Lung (tissue), 11 donors: ENCODE measurements at regions not wholly inside any gene's neighbourhood (a gene's known extent, or its start where the extent isn't known, plus 50 kb on each side); places are given as distances from the start of the nearest gene placed in this dataset.

Source experiments
- ATAC-seq: fragments of 200-7000 bp; cut with Tn5 transposase; one replicate; pipeline ENCODE4 v1.9.1; 2020; ENCODE audit warnings: moderate number of reproducible peaks; ENCODE audit not compliant: insufficient read depth, low FRiP score
- DNase-seq, 3 donors: peaks; one replicate each; pipeline ENCODE4 v3.0.0-alpha.2; 2013 to 2017
- H3K27ac ChIP-seq, 2 donors: one replicate each; pipeline ENCODE4 v1.5.1; 2013; ENCODE audit warnings: mild to moderate bottlenecking in 2 of 2, moderate library complexity in 2 of 2, control low read depth in 1 of 2, inconsistent platforms in 1 of 2, low read depth in 1 of 2, low read length in 1 of 2
- H3K27me3 ChIP-seq, 3 donors: one replicate each; pipeline ENCODE4 v1.5.1; 2013; ENCODE audit warnings: low read length in 2 of 3; ENCODE audit not compliant: control insufficient read depth in 3 of 3, insufficient read depth in 3 of 3
- H3K36me3 ChIP-seq, 4 donors: one replicate each; pipeline ENCODE4 v1.5.1; 2013; ENCODE audit warnings: low read length in 4 of 4, mild to moderate bottlenecking in 1 of 4, moderate library complexity in 1 of 4; ENCODE audit not compliant: control insufficient read depth in 4 of 4, insufficient read depth in 4 of 4
- H3K4me1 ChIP-seq, 5 donors: one replicate each; pipeline ENCODE4 v1.5.1; 2013; ENCODE audit warnings: low read length in 5 of 5, mild to moderate bottlenecking in 2 of 5, moderate library complexity in 1 of 5; ENCODE audit not compliant: control insufficient read depth in 5 of 5, insufficient read depth in 5 of 5
- H3K4me3 ChIP-seq: one replicate; pipeline ENCODE4 v1.5.1; 2013; ENCODE audit warnings: mild to moderate bottlenecking, control low read depth, moderate library complexity
- H3K9ac ChIP-seq, 2 donors: one replicate each; pipeline ENCODE4 v1.5.1; 2013; ENCODE audit warnings: low read length in 2 of 2, control low read depth in 1 of 2; ENCODE audit not compliant: insufficient read depth in 1 of 2
- H3K9me3 ChIP-seq, 4 donors: one replicate each; pipeline ENCODE4 v1.5.1; 2013; ENCODE audit warnings: low read length in 3 of 4, mild to moderate bottlenecking in 1 of 4, moderate library complexity in 1 of 4; ENCODE audit not compliant: control insufficient read depth in 4 of 4, insufficient read depth in 3 of 4
- WGBS, 2 donors: extraction: QIAGEN DNeasy Blood & Tissue Kit; methylation state at CpG; one replicate each; pipeline ENCODE4 v1.1.7; 2013; 5-methylcytosine and 5-hydroxymethylcytosine counted together
- TF ChIP-seq, protein P1 (sequence below): IDR thresholded peaks from 2 replicates; pipeline ENCODE4 v1.5.1; 2012; ENCODE audit warnings: mild to moderate bottlenecking; ENCODE audit errors: control extremely low read depth, extremely low read depth
- donor health status: control.
- donor health status: control.
- donor health status: Bipolar disorder and iron deficiency.
- donor health status: healthy.
- donor health status: DM: yes; HTN: yes; CAD: no.

DNA sequence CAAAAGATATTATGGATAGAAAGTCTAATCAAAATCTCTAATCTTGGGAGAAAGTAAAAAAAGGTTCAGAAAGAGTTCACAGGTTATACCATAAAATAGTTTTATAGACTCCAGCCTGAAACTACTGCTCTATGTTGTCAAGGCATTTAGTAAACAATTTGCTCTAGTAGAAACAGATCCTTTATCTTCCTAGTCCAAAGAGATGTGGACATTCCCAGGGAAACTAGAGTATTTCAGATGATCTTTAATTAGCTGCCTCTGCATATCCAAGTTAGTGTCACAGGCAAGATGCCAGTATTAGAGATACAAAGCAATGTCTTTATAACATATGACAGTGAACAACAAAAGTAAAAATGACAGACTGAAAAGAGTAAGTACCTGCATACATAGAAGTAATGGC is 708.6 kb downstream of the CCDC85A start:
- no peak overlapping the region for H3K9ac ChIP-seq
- TF ChIP-seq, protein P1, sequence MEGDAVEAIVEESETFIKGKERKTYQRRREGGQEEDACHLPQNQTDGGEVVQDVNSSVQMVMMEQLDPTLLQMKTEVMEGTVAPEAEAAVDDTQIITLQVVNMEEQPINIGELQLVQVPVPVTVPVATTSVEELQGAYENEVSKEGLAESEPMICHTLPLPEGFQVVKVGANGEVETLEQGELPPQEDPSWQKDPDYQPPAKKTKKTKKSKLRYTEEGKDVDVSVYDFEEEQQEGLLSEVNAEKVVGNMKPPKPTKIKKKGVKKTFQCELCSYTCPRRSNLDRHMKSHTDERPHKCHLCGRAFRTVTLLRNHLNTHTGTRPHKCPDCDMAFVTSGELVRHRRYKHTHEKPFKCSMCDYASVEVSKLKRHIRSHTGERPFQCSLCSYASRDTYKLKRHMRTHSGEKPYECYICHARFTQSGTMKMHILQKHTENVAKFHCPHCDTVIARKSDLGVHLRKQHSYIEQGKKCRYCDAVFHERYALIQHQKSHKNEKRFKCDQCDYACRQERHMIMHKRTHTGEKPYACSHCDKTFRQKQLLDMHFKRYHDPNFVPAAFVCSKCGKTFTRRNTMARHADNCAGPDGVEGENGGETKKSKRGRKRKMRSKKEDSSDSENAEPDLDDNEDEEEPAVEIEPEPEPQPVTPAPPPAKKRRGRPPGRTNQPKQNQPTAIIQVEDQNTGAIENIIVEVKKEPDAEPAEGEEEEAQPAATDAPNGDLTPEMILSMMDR = no peak
- H3K4me1 ChIP-seq = no peaks in the 10 kb centered on the region
- no peak overlapping the region for H3K27ac ChIP-seq
- no peak overlapping the region for H3K4me3 ChIP-seq
- no peaks in the 10 kb centered on the region for H3K9me3 ChIP-seq
- ATAC-seq (no peak), DNase-seq (peak in 2 of 3 donors; percentile 9 to 35)
- no peaks in the 10 kb centered on the region for H3K27me3 ChIP-seq
- H3K36me3 ChIP-seq = no peaks in the 10 kb centered on the region

DNA sequence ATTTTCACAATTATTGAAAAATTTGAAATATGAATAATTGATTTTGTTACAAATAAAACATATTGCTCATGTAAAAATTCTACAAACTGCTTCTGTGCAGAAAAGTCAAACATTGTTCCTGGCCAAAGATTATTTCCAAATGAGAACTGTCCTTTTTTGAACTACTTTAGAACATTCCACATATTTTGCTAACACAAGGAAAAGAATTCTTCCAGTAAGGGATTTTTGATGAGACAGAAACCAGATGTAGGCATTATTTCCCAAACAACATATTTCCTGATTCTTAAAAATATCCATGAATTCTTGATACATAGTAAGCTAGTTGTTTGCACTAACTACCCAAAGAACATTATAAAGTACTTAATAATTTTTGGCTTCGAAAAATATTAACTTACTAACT is 715.2 kb downstream of the CCDC85A start:
- 77 to 93% methylated on average over 1 of the region's 1 CpG for WGBS, 2 donors
- H3K27ac ChIP-seq = no peak overlapping the region
- H3K4me3 ChIP-seq = no peak overlapping the region
- no peaks in the 10 kb centered on the region for H3K27me3 ChIP-seq
- DNase-seq (peak in 2 of 3 donors; percentile 2 to 7), ATAC-seq (no peak)
- no peaks in the 10 kb centered on the region for H3K4me1 ChIP-seq
- TF ChIP-seq, protein P1 = no peak
- no peaks in the 10 kb centered on the region for H3K36me3 ChIP-seq
- no peaks in the 10 kb centered on the region for H3K9me3 ChIP-seq
- no peak overlapping the region for H3K9ac ChIP-seq

DNA sequence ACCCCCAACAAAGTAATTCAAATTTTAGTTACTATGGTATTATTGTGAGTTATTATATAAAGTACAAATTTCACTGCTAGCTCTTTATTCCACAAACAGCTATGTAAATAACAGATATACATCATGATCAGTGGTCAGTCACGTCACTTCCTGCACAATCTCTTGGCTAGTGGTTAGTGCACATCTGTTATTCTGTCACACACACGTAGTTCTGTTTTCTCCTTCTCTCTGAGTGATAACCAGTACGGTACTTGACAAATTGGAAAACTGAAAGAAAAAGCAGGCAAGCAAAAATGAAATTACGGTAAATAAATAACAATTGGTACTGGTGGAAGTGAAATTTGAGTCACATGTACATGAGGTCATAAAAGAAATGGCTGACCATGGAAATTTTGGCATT is 728.7 kb downstream of the CCDC85A start:
- Histone ChIP-seq H3K4me1 (no peaks in the 10 kb centered on the region), H3K36me3 (no peaks in the 10 kb centered on the region), H3K4me3 (no peak overlapping the region), H3K27me3 (no peaks in the 10 kb centered on the region), H3K9ac (no peak overlapping the region), H3K27ac (no peak overlapping the region), H3K9me3 (no peaks in the 10 kb centered on the region)
- TF ChIP-seq, protein P1 = no peak
- WGBS, 2 donors = 41 to 51% methylated on average over 4 of the region's 4 CpGs
- ATAC-seq (no peak), DNase-seq (no peak)

DNA sequence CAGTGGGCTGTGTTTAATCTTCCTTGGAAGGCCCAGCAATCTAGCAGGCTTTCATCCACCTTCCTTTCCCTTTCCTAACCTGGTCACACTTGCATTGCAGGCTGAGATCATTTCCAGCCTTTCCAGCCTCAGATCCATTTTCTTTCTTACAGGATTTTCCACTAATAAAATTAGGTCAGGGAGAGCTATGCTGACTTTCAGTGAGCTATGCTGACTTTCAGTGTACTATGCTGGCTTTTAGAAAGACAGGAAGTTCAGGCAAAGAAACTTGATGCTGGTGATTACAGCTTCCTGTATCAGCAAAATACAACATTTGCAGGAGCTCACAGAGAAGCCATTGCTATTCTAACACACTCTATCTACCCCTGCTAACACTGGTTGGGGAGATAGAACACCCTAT is 735.0 kb downstream of the CCDC85A start:
- no peak overlapping the region for H3K9ac ChIP-seq
- no peak overlapping the region for H3K27ac ChIP-seq
- ATAC-seq (no peak), DNase-seq (no peak)
- no peak overlapping the region for H3K4me3 ChIP-seq
- no peaks in the 10 kb centered on the region for H3K27me3 ChIP-seq
- no peaks in the 10 kb centered on the region for H3K9me3 ChIP-seq
- TF ChIP-seq, protein P1 = no peak
- H3K4me1 ChIP-seq = no peaks in the 10 kb centered on the region
- H3K36me3 ChIP-seq = no peaks in the 10 kb centered on the region
